IMR-90 (cell line): ENCODE measurements at regions not wholly inside any gene's neighbourhood (a gene's known extent, or its start where the extent isn't known, plus 50 kb on each side); places are given as distances from the start of the nearest gene placed in this dataset.

Experiments
- ATAC-seq: fragments of 200-7000 bp; cut with Tn5 transposase; 2 replicates; pipeline ENCODE4 v1.9.1; 2020; ENCODE audit warnings: low read depth, mild to moderate bottlenecking, moderate library complexity
- BruUV-seq: library from RNA; stranded (reverse); fragments of 400-500 nt; replicated peaks from 2 replicates; lab custom pipeline; 2021; lab: Mats Ljungman, UMichigan
- CTCF ChIA-PET: fragments of 300-600 bp; formaldehyde crosslinking; extraction: SDS; loops from one replicate; lab custom pipeline; 2021; ENCODE audit warnings: antibody characterized with exemption; lab: Yijun Ruan, JAX
- POLR2A ChIA-PET: fragments of 300-600 bp; sonication (Branson Sonifier 250); formaldehyde crosslinking; loops from one replicate; lab custom pipeline; 2022; ENCODE audit warnings: antibody characterized with exemption; ENCODE audit not compliant: unreplicated experiment; lab: Charles Lee
- DNase-seq: peaks from one replicate; pipeline ENCODE4 v3.0.0; 2013
- H2AFZ ChIP-seq: replicated peaks from 2 replicates; pipeline ENCODE3; 2013; ENCODE audit warnings: low read length, mild to moderate bottlenecking; ENCODE audit not compliant: poor library complexity
- H2AK5ac ChIP-seq: 2 replicates; pipeline ENCODE4 v1.6.1; 2013; ENCODE audit warnings: low read depth, low read length, inconsistent platforms
- H2AK9ac ChIP-seq: replicated peaks from 2 replicates; pipeline ENCODE3; 2013; ENCODE audit warnings: mild to moderate bottlenecking, low read depth, low read length, moderate library complexity; ENCODE audit not compliant: poor library complexity
- H2BK120ac ChIP-seq: 2 replicates; pipeline ENCODE4 v1.6.1; 2013; ENCODE audit warnings: low read depth, low read length, inconsistent platforms
- H2BK15ac ChIP-seq: 3 replicates; pipeline ENCODE4 v1.6.1; 2013; ENCODE audit warnings: low read depth, low read length, inconsistent platforms
- H2BK20ac ChIP-seq: 2 replicates; pipeline ENCODE4 v1.6.1; 2013; ENCODE audit warnings: low read depth, mild to moderate bottlenecking, inconsistent platforms, low read length, moderate library complexity
- H2BK5ac ChIP-seq: 2 replicates; pipeline ENCODE4 v1.6.1; 2013; ENCODE audit warnings: mild to moderate bottlenecking, low read depth, low read length, inconsistent platforms; ENCODE audit not compliant: poor library complexity, severe bottlenecking
- H3K14ac ChIP-seq: replicated peaks from 2 replicates; pipeline ENCODE4 v1.6.1; 2013; ENCODE audit warnings: low read depth, low read length, inconsistent platforms
- H3K18ac ChIP-seq: 2 replicates; pipeline ENCODE4 v1.6.1; 2013; ENCODE audit warnings: low read depth, low read length, control low read depth
- H3K23ac ChIP-seq: 2 replicates; pipeline ENCODE4 v1.6.1; 2013; ENCODE audit warnings: low read depth, low read length, inconsistent platforms
- H3K27ac ChIP-seq: 2 replicates; pipeline ENCODE4 v1.5.1; 2013; ENCODE audit warnings: mild to moderate bottlenecking, control low read depth, low read length; ENCODE audit not compliant: insufficient read depth
- H3K27me3 ChIP-seq: 2 replicates; pipeline ENCODE4 v1.6.1; 2013; ENCODE audit warnings: low read length; ENCODE audit not compliant: control insufficient read depth, insufficient read depth
- H3K36me3 ChIP-seq: 2 replicates; pipeline ENCODE4 v1.6.1; 2013; ENCODE audit warnings: low read length, mixed read lengths; ENCODE audit not compliant: control insufficient read depth, insufficient read depth
- H3K4ac ChIP-seq: 2 replicates; pipeline ENCODE4 v1.6.1; 2013; ENCODE audit warnings: low read depth, low read length, inconsistent platforms
- H3K4me1 ChIP-seq: 2 replicates; pipeline ENCODE4 v1.6.1; 2013; ENCODE audit warnings: low read length, mixed read lengths; ENCODE audit not compliant: control insufficient read depth, insufficient read depth
- H3K4me2 ChIP-seq: 2 replicates; pipeline ENCODE4 v1.6.1; 2013; ENCODE audit warnings: low read depth, mild to moderate bottlenecking, control low read depth, low read length, moderate library complexity
- H3K4me3 ChIP-seq: 2 replicates; pipeline ENCODE4 v1.5.1; 2013; ENCODE audit warnings: low read depth, mild to moderate bottlenecking, control low read depth, low read length, moderate library complexity; ENCODE audit not compliant: insufficient read depth
- H3K56ac ChIP-seq: 2 replicates; pipeline ENCODE4 v1.6.1; 2013; ENCODE audit warnings: low read length, inconsistent platforms; ENCODE audit not compliant: insufficient read depth; ENCODE audit errors: extremely low read depth
- H3K79me1 ChIP-seq, 2 experiments: 2 replicates each; pipeline ENCODE4 v1.6.1; 2013; ENCODE audit warnings: low read length in 2 of 2, inconsistent platforms in 1 of 2, low read depth in 1 of 2
- H3K9ac ChIP-seq: 2 replicates; pipeline ENCODE4 v1.6.1; 2013; ENCODE audit warnings: low read depth, low read length, control low read depth
- H3K9me1 ChIP-seq: 2 replicates; pipeline ENCODE4 v1.6.1; 2013; ENCODE audit warnings: low read length, inconsistent platforms; ENCODE audit not compliant: insufficient read depth
- H3K9me3 ChIP-seq: 2 replicates; pipeline ENCODE4 v1.6.1; 2013; ENCODE audit warnings: low read length; ENCODE audit not compliant: control insufficient read depth, insufficient read depth
- H4K20me1 ChIP-seq: 2 replicates; pipeline ENCODE4 v1.6.1; 2013; ENCODE audit warnings: low read length, inconsistent platforms; ENCODE audit not compliant: insufficient read depth
- H4K5ac ChIP-seq: 2 replicates; pipeline ENCODE4 v1.6.1; 2013; ENCODE audit warnings: mild to moderate bottlenecking, low read depth, low read length, control low read depth
- H4K8ac ChIP-seq, 2 experiments: 2 replicates each; pipeline ENCODE4 v1.6.1; 2013; ENCODE audit warnings: low read depth in 2 of 2, low read length in 2 of 2, control low read depth in 1 of 2, inconsistent platforms in 1 of 2
- H4K91ac ChIP-seq: 2 replicates; pipeline ENCODE4 v1.6.1; 2013; ENCODE audit warnings: low read depth, low read length, inconsistent platforms; ENCODE audit not compliant: insufficient read depth
- CHD1 ChIP-seq: IDR thresholded peaks from 2 replicates; pipeline ENCODE4 v1.6.1; 2012; ENCODE audit warnings: low read depth, low read length, improper control_type of control experiment
- FOS ChIP-seq: fragments of 150-350 bp; IDR thresholded peaks from 2 replicates; pipeline ENCODE4 v1.6.1; 2016; ENCODE audit warnings: low read depth, low read length
- MAFK ChIP-seq: IDR thresholded peaks from 2 replicates; pipeline ENCODE4 v1.6.1; 2012; ENCODE audit warnings: low read depth, low read length, improper control_type of control experiment
- USF2 ChIP-seq: fragments of 150-350 bp; IDR thresholded peaks from 2 replicates; pipeline ENCODE4 v1.6.1; 2017; ENCODE audit warnings: mild to moderate bottlenecking, antibody characterized with exemption, low read length, low read depth
- WGBS, 2 experiments: methylation state at CpG; one replicate each; pipeline versions ENCODE4 v1.1.5 to v1.1.7; 2013; ENCODE audit warnings: missing lambda C conversion rate in 2 of 2; ENCODE audit not compliant: insufficient read length in 1 of 2; ENCODE audit errors: extremely low coverage in 2 of 2; 5-methylcytosine and 5-hydroxymethylcytosine counted together
- dilution Hi-C: fragments of 300-500 bp; cut with HindIII; formaldehyde crosslinking; loops from one replicate; pipeline ENCODE4 v1.14.3; 2018; ENCODE audit warnings: low sequenced_read_pairs; ENCODE audit not compliant: unreplicated experiment
- in situ Hi-C: fragments of 300-500 bp; cut with MboI; formaldehyde crosslinking; loops from 3 replicates; pipeline ENCODE4 v1.14.3; 2019; ENCODE audit warnings: low sequenced_read_pairs, inconsistent platforms, mixed read lengths
- intact Hi-C: fragments of 100-400 bp; cut with micrococcal nuclease; formaldehyde crosslinking; loops from 2 replicates; pipeline ENCODE4 v1.10.0; 2022

DNA sequence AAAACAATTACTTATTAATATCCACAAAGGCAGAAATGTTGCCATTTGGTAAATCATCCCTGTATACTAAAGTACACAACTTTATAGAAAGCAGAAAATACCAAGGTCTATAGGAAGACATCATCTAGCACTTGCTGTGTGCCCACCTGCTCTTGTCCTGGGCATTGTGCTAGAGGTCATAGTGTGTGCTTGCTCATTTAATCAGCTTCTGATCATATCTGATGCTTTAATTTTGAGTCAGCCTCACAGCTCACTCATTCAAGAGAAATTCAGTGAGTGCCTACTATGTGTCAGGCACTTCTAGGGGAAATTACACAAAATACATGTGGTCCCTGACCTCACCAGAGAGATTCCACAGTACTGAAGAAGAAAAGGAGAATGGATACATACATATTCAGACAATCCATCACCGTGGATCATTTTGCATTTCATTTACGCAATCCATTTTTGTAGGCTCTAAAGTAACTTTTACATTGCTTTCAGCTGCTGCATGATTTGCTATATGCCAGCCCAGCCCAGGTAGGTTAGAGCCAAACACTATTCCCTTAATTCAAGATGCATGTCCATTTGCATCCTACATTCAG is 167.9 kb upstream of the MCHR2 start:
- no peaks in the 10 kb centered on the region for H4K20me1 ChIP-seq
- in situ Hi-C loops: no loop called here
- no peak overlapping the region for H3K56ac ChIP-seq
- no peak overlapping the region for H2AK9ac ChIP-seq
- no peak overlapping the region for H3K18ac ChIP-seq
- H4K91ac ChIP-seq: no peak overlapping the region
- no peak overlapping the region for H2BK120ac ChIP-seq
- ATAC-seq (no peak), DNase-seq (no peak)
- no peak overlapping the region for H2AFZ ChIP-seq
- no CpG with 5 or more reads among the region's 2 CpGs for WGBS, 2 experiments
- no peak overlapping the region for H2AK5ac ChIP-seq
- H3K79me1 ChIP-seq: no peaks in the 10 kb centered on the region
- no peaks in the 10 kb centered on the region for H3K9me3 ChIP-seq
- dilution Hi-C loops: no loop called here
- H4K8ac ChIP-seq: no peak overlapping the region
- CTCF ChIA-PET: no interaction called here
- H3K9ac ChIP-seq: no peak overlapping the region
- H2BK15ac ChIP-seq: no peak overlapping the region
- no peaks in the 10 kb centered on the region for H3K9me1 ChIP-seq
- H2BK5ac ChIP-seq: no peak overlapping the region
- H3K27me3 ChIP-seq: peaks cover 22% of the 10 kb centered on the region
- no peak overlapping the region for H4K5ac ChIP-seq
- H3K4ac ChIP-seq: no peak overlapping the region
- no peak overlapping the region for H3K4me2 ChIP-seq
- no peak overlapping the region for H3K23ac ChIP-seq
- no peak overlapping the region for H3K27ac ChIP-seq
- H3K36me3 ChIP-seq: no peaks in the 10 kb centered on the region
- H3K4me3 ChIP-seq: no peak overlapping the region
- intact Hi-C loops: no loop called here
- BruUV-seq: no TSS peak
- no peaks in the 10 kb centered on the region for H3K4me1 ChIP-seq
- TF ChIP-seq CHD1: no peak
- no peak for TF ChIP-seq USF2
- no peak for TF ChIP-seq MAFK
- no peak for TF ChIP-seq FOS
- POLR2A ChIA-PET: no interaction called here
- no peak overlapping the region for H3K14ac ChIP-seq
- no peak overlapping the region for H2BK20ac ChIP-seq
